Duodenal mucosa (tissue), 2 donors: ENCODE measurements at regions not wholly inside any gene's neighbourhood (a gene's known extent, or its start where the extent isn't known, plus 50 kb on each side); places are given as distances from the start of the nearest gene placed in this dataset.
"Not testable (repeated sequence)": the region's sequence is repeated elsewhere in the genome, so short reads cannot be mapped to it uniquely, and the experiment has no call there.

ENCODE experiments used
- H3K27ac ChIP-seq: one replicate; pipeline ENCODE4 v1.7.0; 2013; ENCODE audit warnings: low read depth, low read length
- H3K27me3 ChIP-seq, 2 donors: one replicate each; pipeline ENCODE4 v1.7.0; 2013; ENCODE audit warnings: low read length in 2 of 2, control low read depth in 1 of 2; ENCODE audit not compliant: insufficient read depth in 2 of 2, control insufficient read depth in 1 of 2
- H3K36me3 ChIP-seq, 2 donors: one replicate each; pipeline ENCODE4 v1.7.0; 2013; ENCODE audit warnings: low read length in 2 of 2, control low read depth in 1 of 2; ENCODE audit not compliant: insufficient read depth in 2 of 2, control insufficient read depth in 1 of 2
- H3K4me1 ChIP-seq, 2 donors: one replicate each; pipeline ENCODE4 v1.7.0; 2013; ENCODE audit warnings: low read length in 2 of 2, control low read depth in 1 of 2; ENCODE audit not compliant: insufficient read depth in 2 of 2, control insufficient read depth in 1 of 2
- H3K4me3 ChIP-seq, 2 donors: one replicate each; pipeline ENCODE4 v1.7.0; 2013; ENCODE audit warnings: low read length in 2 of 2, low read depth in 1 of 2
- H3K9ac ChIP-seq, 2 donors: one replicate each; pipeline ENCODE4 v1.7.0; 2013; ENCODE audit warnings: low read length in 2 of 2, low read depth in 1 of 2
- H3K9me3 ChIP-seq, 2 donors: one replicate each; pipeline ENCODE4 v1.7.0; 2013; ENCODE audit warnings: low read length in 2 of 2, control low read depth in 1 of 2; ENCODE audit not compliant: control insufficient read depth in 1 of 2

DNA sequence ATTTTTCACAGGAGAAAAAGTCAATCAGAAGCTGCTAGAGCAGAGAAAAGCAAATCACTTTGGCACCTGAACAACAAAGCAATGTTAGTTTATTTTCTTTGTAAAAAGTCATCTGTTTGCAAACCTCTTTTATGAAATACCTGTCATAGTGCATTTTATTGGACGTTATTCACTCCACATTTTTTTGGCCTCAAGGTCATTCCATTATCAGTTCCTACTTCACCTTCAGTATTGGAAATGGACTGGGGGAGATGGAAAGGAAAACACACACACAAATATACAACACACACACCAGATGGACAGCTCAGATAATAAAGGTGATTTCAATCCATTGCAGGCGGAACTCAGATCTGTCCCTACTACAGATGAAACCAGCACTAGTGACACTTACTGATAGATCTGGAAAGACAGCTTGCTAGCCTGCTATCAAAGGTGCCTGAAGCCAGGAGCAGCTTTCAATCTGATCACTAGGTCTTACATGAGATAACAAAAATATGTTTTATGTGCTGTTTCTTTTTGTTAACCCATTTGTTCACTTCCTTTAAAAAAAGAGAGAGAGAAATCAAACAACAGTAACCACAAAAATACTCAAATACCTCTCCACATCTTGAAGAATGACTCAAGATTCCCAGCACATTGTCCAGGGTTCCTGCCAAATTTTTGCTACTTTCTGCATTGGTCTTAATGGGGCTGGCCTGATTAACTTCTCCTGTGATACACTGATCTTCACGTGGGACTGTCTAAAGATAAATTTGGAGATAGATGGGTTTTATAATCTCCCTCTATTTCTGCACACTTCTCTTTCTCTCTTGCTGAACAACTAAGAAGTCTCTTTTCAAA, 844.3 kb upstream of the TENM4 start:
- Histone ChIP-seq H3K4me3 (no peak overlapping the region), H3K27me3 (no peaks in the 10 kb centered on the region), H3K36me3 (no peaks in the 10 kb centered on the region), H3K9ac (no peak overlapping the region), H3K27ac (no peak overlapping the region), H3K4me1 (no peaks in the 10 kb centered on the region), H3K9me3 (no peaks in the 10 kb centered on the region)

DNA sequence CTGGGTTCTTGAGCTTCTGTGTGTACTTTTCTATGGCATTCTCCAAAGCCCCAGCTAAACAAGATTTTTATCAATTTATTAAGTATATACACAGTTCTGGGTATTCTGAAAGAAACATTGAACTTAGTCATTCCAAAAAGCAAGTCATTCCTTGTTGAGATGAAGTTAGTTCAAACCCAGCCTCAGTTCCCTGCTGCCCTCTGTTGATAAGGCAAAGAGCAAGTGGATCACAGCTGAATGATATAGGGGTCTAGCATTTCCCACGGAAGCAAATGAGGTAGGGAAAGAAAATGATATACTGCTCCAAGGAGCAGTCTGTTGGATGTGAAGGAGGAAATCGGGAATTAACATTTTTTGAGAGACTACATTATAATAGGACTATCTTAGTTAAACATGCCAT, 841.8 kb upstream of the TENM4 start:
- no peak overlapping the region for H3K27ac ChIP-seq
- H3K27me3 ChIP-seq, result no peaks in the 10 kb centered on the region
- no peaks in the 10 kb centered on the region for H3K9me3 ChIP-seq
- no peak overlapping the region for H3K9ac ChIP-seq
- H3K4me1 ChIP-seq, result no peaks in the 10 kb centered on the region
- H3K4me3 ChIP-seq, result no peak overlapping the region
- no peaks in the 10 kb centered on the region for H3K36me3 ChIP-seq

DNA sequence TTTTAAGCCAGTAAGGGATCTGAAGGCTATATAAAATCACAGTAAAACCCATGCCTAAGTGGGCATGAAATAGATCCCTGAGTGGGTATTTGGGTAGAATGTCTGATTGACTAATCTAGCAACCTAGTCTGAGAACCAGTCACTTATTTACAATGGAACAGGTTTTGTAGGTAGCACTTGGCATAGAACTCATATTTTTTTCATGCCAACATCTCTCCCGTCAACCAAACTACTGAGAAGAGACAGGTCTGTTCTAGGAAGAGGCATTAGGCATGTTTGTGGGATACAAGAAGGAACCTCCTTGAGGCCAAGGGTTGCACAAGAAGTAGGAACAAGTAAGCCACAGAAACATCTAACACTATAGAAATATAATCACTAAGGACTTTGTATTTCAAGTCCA, 840.4 kb upstream of the TENM4 start:
- H3K4me3 ChIP-seq, result no peak overlapping the region

DNA sequence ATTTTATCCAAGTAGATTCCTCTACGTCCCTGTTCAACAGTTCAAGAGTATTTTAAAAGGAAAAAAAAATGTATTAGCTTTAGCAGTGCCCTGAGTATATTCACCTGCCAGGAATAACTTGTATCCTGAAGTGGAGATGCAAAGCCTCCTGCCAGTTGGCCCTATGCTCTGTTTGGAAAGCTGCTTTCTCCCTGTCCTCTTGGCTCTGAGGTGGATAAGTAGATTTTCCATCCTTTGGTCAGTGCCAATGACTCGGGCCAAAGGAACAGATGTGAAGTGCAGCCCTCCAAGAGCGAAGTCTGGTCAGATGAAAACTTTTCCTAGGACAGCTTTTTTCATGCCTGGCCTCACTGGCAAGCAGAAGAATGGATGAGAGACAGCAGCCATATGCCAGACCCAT, 839.9 kb upstream of the TENM4 start:
- Histone ChIP-seq H3K9ac (no peak overlapping the region), H3K4me3 (no peak overlapping the region), H3K27me3 (no peaks in the 10 kb centered on the region), H3K27ac (no peak overlapping the region), H3K9me3 (no peaks in the 10 kb centered on the region), H3K4me1 (no peaks in the 10 kb centered on the region), H3K36me3 (no peaks in the 10 kb centered on the region)

More for the DNA sequence above, 840.4 kb upstream of the TENM4 start:
- no peaks in the 10 kb centered on the region for H3K4me1 ChIP-seq
- H3K27ac ChIP-seq, result no peak overlapping the region
- no peaks in the 10 kb centered on the region for H3K36me3 ChIP-seq
- H3K9me3 ChIP-seq, result no peaks in the 10 kb centered on the region
- H3K27me3 ChIP-seq, result no peaks in the 10 kb centered on the region
- no peak overlapping the region for H3K9ac ChIP-seq

DNA sequence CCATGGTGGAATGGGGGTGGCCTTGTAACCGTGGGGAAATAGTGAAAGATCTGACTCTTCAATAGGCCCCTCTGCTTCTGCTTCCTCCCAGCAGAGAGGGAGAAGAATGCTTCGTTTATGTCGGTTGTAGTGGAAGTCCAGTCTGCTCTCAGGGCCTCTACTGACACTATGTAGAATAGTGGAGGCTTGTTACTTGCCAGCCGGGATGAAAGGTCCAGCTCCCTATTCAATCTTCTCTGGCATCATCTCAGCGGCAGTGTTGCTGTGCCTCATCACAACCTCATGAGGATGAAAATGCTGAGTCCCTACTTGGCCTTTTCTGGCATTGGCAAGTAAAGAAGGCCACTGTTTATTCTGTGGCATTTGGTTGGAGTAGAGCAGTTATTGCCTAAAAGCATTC, 820.9 kb upstream of the TENM4 start:
- H3K27ac ChIP-seq, result no peak overlapping the region
- H3K27me3 ChIP-seq, result no peaks in the 10 kb centered on the region
- no peaks in the 10 kb centered on the region for H3K4me1 ChIP-seq
- no peak overlapping the region for H3K9ac ChIP-seq
- H3K36me3 ChIP-seq, result no peaks in the 10 kb centered on the region
- no peak overlapping the region for H3K4me3 ChIP-seq
- no peaks in the 10 kb centered on the region for H3K9me3 ChIP-seq

DNA sequence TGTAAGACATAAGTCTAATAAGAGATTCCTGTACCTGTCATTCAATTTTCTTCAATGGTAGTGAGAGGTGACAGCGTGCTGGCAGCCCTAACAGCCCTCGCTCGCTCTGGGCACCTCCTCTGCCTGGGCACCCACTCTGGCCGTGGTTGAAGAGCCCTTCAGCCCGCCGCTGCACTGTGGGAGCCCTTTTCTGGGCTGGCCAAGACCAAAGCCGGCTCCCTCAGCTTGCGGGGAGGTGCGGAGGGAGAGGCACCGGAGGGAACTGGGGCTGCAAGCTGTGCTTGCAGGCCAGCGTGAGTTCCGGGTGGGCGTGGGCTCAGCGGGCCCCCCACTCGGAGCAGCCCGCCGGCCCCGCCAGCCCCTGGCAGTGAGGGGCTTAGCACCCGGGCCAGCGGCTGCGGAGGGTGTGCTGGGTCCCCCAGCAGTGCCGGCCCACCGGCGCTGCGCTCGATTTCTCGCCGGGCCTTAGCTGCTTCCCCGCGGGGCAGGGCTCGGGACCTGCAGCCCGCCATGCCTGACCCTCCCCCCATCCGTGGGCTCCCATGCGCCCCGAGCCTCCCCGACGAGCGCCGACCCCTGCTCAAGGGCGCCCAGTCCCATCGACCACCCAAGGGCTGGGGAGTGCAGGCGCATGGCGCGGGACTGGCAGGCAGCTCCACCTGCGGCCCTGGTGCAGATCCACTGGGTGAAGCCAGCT, 816.6 kb upstream of the TENM4 start:
- H3K36me3 ChIP-seq, H3K9ac ChIP-seq, H3K27me3 ChIP-seq, H3K27ac ChIP-seq, H3K4me3 ChIP-seq, H3K9me3 ChIP-seq, H3K4me1 ChIP-seq: not testable (repeated sequence)

DNA sequence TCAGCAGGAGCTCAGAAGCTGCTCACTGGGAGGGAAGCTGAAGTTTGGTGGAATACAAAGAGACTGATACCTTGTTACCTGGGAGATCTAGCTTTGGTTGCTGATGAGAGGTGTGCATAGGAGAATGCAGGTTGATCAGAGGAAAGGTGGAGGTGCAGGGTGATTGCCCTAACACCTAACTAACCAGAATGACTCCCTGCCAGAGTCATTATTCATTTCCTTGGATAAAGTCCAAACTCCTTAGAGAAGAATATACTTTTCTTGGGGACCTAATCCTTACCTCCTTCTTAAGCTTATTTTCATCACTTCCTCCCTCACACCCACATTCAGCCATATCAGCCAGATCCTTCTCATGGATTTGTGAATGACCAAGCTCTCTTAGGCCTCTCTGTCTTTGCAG, 814.2 kb upstream of the TENM4 start:
- Histone ChIP-seq H3K9ac (no peak overlapping the region), H3K4me3 (no peak overlapping the region), H3K27me3 (no peaks in the 10 kb centered on the region), H3K4me1 (no peaks in the 10 kb centered on the region), H3K27ac (no peak overlapping the region), H3K36me3 (no peaks in the 10 kb centered on the region), H3K9me3 (no peaks in the 10 kb centered on the region)

DNA sequence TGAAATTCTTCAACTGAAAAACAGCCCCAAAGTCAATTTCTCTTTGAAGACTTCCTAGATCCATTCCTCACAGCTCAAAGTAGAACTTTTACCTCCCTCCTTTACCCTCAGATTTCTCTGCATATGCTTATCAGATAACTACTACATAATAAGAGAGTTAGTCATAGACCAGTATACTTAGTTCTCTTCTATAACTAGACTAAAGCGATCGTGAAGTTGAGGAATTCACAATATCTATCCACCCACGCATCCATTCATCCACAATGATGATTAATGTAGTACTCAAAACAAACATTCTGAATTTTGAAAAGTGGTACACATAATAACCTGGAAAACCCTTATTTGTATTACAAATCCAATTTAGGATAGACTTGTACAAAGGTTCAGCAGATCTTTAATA, 800.9 kb upstream of the TENM4 start:
- H3K9me3 ChIP-seq, result no peaks in the 10 kb centered on the region
- H3K4me3 ChIP-seq, result no peak overlapping the region
- H3K27ac ChIP-seq, result no peak overlapping the region
- no peaks in the 10 kb centered on the region for H3K36me3 ChIP-seq
- H3K9ac ChIP-seq, result no peak overlapping the region
- H3K27me3 ChIP-seq, result no peaks in the 10 kb centered on the region
- H3K4me1 ChIP-seq, result no peaks in the 10 kb centered on the region

DNA sequence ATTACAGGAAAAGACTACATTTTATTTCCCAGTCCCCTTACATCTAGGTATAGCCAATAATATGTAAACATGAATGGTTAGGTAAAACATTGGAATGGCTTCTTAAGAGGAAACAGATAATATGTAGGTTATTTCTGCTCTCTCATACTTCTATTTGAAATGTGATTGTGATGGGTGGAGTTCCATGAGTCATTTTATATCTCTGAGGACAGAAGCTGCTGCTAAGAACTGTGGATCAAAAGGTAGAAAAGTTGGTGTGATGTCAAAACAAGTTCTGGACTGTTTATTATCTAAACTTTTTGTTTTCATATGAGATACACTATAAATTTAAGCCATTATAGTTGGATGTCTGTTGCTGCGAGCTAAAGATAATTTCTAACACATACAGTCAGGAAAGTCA, 799.4 kb upstream of the TENM4 start:
- Histone ChIP-seq H3K4me1 (no peaks in the 10 kb centered on the region), H3K9me3 (peaks cover 0 to 3% of the 10 kb centered on the region in 2 donors), H3K36me3 (no peaks in the 10 kb centered on the region), H3K27ac (no peak overlapping the region), H3K9ac (no peak overlapping the region), H3K27me3 (no peaks in the 10 kb centered on the region), H3K4me3 (no peak overlapping the region)

DNA sequence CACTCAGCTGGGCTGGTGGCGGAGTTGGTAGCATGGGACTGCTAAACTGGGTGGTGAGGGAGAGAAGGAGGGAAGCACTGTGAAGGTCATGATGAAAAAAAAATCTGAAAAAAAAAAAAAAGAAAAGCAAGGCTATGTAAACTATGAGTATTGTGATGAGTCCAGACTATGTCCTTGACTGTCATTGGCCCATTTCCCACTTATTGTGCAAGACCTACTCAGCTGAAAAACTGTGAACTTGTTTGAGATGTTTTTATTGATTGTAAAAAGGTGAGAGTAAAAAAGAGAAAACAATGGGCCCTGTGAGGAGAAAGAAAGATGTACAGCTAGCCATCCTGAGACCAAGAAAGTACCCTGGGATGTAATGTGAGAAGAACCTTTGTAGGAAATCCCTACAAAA, 798.4 kb upstream of the TENM4 start:
- Histone ChIP-seq H3K27me3 (no peaks in the 10 kb centered on the region), H3K27ac (no peak overlapping the region), H3K4me3 (no peak overlapping the region), H3K4me1 (no peaks in the 10 kb centered on the region), H3K9ac (no peak overlapping the region), H3K36me3 (no peaks in the 10 kb centered on the region), H3K9me3 (peaks cover 2 to 5% of the 10 kb centered on the region in 2 donors)
